Prostate gland (tissue), 2 donors: ENCODE measurements at regions not wholly inside any gene's neighbourhood (a gene's known extent, or its start where the extent isn't known, plus 50 kb on each side); places are given as distances from the start of the nearest gene placed in this dataset.
"Not testable (repeated sequence)": the region's sequence is repeated elsewhere in the genome, so short reads cannot be mapped to it uniquely, and the experiment has no call there.

Source experiments
- DNase-seq: peaks from one replicate; pipeline ENCODE4 v3.0.0-alpha.2; 2019; ENCODE audit warnings: low spot score
- H3K27ac ChIP-seq, 2 donors: fragments of 200-600 bp; sonication (generic); 2 replicates each; pipeline ENCODE4 v1.5.1; 2017 to 2019
- H3K27me3 ChIP-seq: fragments of 200-600 bp; sonication (generic); replicated peaks from 2 replicates; pipeline ENCODE4 v1.5.1; 2019; ENCODE audit not compliant: insufficient read depth
- H3K36me3 ChIP-seq, 2 donors: fragments of 200-600 bp; sonication (generic); 1 replicate in 1 of 2; 2 replicates in 1 of 2; pipeline versions ENCODE4 v1.5.1 to v1.8.1; 2017 to 2019
- H3K4me1 ChIP-seq: fragments of 200-600 bp; sonication (generic); replicated peaks from 2 replicates; pipeline ENCODE4 v1.5.1; 2019
- H3K4me3 ChIP-seq, 2 donors: fragments of 200-600 bp; sonication (generic); 2 replicates each; pipeline ENCODE4 v1.5.1; 2017 to 2019
- H3K9me3 ChIP-seq: fragments of 200-600 bp; sonication (generic); 2 replicates; pipeline ENCODE4 v1.5.1; 2017
- POLR2A ChIP-seq: fragments of 450-650 bp; IDR thresholded peaks from one replicate; pipeline ENCODE4 v1.6.1; 2016; ENCODE audit warnings: antibody characterized with exemption, mild to moderate bottlenecking
- POLR2AphosphoS5 ChIP-seq: sonication (generic); formaldehyde crosslinking; IDR thresholded peaks from one replicate; pipeline ENCODE4 v1.6.1; 2017; ENCODE audit warnings: antibody characterized with exemption
- WGBS: methylation state at CpG from one replicate; pipeline ENCODE4 v1.1.5; 2018; 5-methylcytosine and 5-hydroxymethylcytosine counted together
- intact Hi-C: fragments of 100-400 bp; cut with DNase I; formaldehyde crosslinking; loops from one replicate; pipeline ENCODE4 v1.14.2; 2022
- TF ChIP-seq, protein P1 (sequence below), 4 experiments: fragments of 200-600 bp in 2 of 4; fragments of 450-650 bp in 2 of 4; sonication (generic) in 2 of 4; IDR thresholded peaks; 1 replicate in 3 of 4; 2 replicates in 1 of 4; pipeline ENCODE4 v1.5.1; 2016 to 2019; ENCODE audit warnings: antibody characterized with exemption in 4 of 4, mild to moderate bottlenecking in 2 of 4, moderate library complexity in 2 of 4

DNA sequence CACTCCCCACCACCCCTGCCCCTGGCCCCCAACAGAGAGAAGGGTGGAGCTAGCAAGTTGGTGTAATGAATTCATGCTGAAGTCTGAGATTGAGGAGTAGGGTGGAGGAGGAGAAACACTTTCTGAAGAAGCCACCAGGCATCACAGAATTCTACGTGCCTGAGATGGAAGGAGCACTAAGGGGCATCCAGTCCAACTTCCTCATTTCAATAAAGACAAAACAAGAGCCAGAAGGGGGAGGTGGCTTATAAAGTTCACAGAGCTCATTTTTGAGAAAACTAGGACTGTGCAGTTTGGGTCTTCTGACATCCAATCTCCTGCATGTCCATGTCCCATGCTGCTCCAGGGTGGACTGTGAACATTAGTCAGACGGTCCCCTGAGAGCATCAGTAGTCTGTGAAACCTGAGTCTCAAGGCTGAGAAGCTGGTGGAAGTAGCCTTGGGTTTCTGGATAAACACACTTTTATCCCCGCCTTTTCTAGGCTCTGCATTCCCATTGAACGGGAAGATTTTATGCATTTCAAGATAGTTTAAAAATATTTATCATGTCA is 77.7 kb downstream of the TRIM43 start:
- H3K4me1 ChIP-seq, result no peaks in the 10 kb centered on the region
- 69% methylated on average over 4 of the region's 4 CpGs for WGBS
- H3K4me3 ChIP-seq, result no peak overlapping the region

DNA sequence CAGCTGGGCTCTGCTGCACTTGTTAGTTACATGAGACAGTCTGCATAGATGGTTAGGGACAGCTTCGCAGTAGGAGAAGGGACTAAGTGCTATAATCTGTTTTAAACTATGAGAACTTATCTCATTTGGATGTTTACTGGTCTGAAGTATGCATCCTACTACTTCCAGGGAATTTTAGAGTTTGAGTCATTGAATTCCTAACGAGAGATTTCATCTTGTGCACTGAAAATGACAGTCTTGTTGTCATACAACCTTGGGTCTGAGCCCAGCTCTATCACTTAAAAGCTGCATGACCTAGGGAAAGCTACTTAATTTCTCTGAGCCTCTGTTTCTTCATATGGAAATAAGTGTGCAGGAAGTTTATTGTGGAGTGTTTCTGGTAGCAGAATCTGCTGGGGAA is 78.4 kb downstream of the TRIM43 start:
- Histone ChIP-seq H3K4me1 (no peaks in the 10 kb centered on the region), H3K36me3 (no peaks in the 10 kb centered on the region), H3K9me3 (no peaks in the 10 kb centered on the region), H3K27me3 (no peaks in the 10 kb centered on the region), H3K27ac (no peak overlapping the region), H3K4me3 (no peak overlapping the region)
- intact Hi-C loops, result no loop called here
- DNase-seq, result no peak
- 74% methylated on average over 2 of the region's 2 CpGs for WGBS
- TF ChIP-seq POLR2A (no peak), POLR2AphosphoS5 (no peak)
- TF ChIP-seq, protein P1, sequence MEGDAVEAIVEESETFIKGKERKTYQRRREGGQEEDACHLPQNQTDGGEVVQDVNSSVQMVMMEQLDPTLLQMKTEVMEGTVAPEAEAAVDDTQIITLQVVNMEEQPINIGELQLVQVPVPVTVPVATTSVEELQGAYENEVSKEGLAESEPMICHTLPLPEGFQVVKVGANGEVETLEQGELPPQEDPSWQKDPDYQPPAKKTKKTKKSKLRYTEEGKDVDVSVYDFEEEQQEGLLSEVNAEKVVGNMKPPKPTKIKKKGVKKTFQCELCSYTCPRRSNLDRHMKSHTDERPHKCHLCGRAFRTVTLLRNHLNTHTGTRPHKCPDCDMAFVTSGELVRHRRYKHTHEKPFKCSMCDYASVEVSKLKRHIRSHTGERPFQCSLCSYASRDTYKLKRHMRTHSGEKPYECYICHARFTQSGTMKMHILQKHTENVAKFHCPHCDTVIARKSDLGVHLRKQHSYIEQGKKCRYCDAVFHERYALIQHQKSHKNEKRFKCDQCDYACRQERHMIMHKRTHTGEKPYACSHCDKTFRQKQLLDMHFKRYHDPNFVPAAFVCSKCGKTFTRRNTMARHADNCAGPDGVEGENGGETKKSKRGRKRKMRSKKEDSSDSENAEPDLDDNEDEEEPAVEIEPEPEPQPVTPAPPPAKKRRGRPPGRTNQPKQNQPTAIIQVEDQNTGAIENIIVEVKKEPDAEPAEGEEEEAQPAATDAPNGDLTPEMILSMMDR (IDR thresholded peaks at IDR 0.05), result no peak

More for the DNA sequence above, 77.7 kb downstream of the TRIM43 start:
- Histone ChIP-seq H3K36me3 (no peaks in the 10 kb centered on the region), H3K9me3 (no peaks in the 10 kb centered on the region), H3K27ac (no peak overlapping the region), H3K27me3 (no peaks in the 10 kb centered on the region)
- intact Hi-C loops, result no loop called here
- no peak for DNase-seq
- no peak for TF ChIP-seq POLR2AphosphoS5
- TF ChIP-seq POLR2A, result no peak
- TF ChIP-seq, protein P1 (IDR thresholded peaks at IDR 0.05), result no peak

DNA sequence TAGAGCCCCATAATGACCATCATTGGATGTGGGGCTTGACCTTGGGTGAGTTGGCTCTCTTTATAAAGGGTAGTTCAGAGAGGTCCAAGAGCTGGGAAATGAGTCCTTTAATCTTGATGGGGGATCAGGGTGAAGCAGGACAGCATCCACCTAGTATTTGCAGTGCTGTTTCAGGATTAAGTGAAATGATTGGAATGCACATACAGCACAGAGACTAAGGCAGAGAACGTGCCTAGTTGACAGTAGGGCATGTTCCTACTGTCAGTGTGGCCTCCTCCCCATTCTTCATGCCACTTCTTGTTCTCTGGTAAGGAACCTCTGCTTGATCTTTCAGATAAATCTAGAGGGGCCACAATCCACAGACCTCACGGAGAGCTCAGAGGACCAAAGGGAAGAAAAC is 78.9 kb downstream of the TRIM43 start:
- TF ChIP-seq POLR2A, result no peak
- TF ChIP-seq, protein P1 (IDR thresholded peaks at IDR 0.05), result no peak
- no peak for TF ChIP-seq POLR2AphosphoS5

DNA sequence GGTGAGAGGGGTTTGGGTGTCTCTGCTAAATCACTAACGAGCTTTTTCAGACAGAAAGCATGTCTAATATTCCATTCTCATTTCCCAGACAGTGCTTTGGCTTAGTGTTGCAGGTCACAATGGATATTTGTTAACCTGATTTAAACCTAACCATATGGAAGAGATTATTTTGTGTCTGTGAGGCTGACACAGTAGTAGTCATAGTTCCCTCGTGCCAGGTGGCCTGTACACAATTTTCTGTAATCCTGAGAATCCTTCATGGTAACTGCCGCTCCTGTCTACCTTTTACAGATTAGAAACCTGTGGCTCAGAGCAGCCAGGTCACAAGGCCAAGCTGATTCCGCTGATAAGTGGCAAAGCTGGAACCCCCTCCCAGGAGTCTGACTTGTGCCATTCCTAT is 79.4 kb downstream of the TRIM43 start:
- H3K4me3 ChIP-seq, H3K27me3 ChIP-seq, H3K27ac ChIP-seq, H3K36me3 ChIP-seq, H3K9me3 ChIP-seq, intact Hi-C loops, DNase-seq, H3K4me1 ChIP-seq: not testable (repeated sequence)
- WGBS, result 90% methylated on average over 4 of the region's 4 CpGs

More for the DNA sequence above, 78.9 kb downstream of the TRIM43 start:
- WGBS, result 62% methylated on average over 2 of the region's 2 CpGs
- no peak overlapping the region for H3K27ac ChIP-seq
- no peak for DNase-seq
- no peaks in the 10 kb centered on the region for H3K9me3 ChIP-seq
- H3K4me3 ChIP-seq, result no peak overlapping the region
- no peaks in the 10 kb centered on the region for H3K36me3 ChIP-seq
- H3K4me1 ChIP-seq, result no peaks in the 10 kb centered on the region
- H3K27me3 ChIP-seq, result no peaks in the 10 kb centered on the region
- intact Hi-C loops, result no loop called here

DNA sequence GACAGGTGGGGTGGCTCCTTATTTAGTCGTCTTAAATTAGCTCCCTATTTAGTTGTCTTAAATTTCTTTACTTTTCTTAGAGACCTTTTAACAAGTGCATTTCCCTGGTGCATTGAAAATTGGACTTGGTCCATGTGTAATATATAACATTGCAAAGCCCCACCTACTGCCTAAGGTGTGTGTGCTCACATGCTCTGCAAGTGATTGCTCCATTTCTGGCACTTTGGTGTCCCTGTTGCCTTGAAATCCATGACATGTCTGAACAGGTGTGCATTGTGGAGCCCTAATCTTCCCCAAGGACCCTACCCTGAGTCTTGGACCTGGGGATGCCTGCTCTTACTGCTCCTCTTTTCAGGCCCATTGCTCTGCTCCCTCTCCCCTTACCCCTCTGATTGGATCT is 80.2 kb downstream of the TRIM43 start:
- H3K36me3 ChIP-seq, H3K4me1 ChIP-seq, H3K9me3 ChIP-seq, H3K27ac ChIP-seq, H3K27me3 ChIP-seq, intact Hi-C loops, DNase-seq, H3K4me3 ChIP-seq: not testable (repeated sequence)
- 45% methylated on average over 1 of the region's 1 CpG for WGBS

DNA sequence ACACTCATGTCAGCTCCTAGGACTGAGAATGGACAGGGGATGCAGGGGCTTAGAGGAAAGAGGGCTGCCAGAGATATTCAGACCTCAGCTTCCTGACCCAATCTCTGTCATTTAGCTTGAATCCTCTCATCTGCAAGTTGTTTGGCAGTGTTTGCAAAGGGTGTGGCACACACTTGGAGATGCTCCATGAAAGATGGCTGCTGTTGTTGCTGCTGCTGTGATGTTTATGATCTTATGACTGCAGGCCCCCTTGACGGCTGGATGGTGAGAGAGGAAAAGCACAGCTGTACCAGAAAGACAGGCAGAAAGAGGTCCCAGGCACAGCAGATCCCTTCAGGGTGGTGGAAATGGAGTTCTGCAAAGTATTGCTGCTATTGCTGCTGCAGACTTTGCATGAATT is 80.7 kb downstream of the TRIM43 start:
- intact Hi-C loops, DNase-seq: not testable (repeated sequence)
- WGBS, result 37% methylated on average over 1 of the region's 1 CpG

More for the DNA sequence above, 80.7 kb downstream of the TRIM43 start:
- H3K4me3 ChIP-seq, H3K27ac ChIP-seq, H3K27me3 ChIP-seq, H3K4me1 ChIP-seq, H3K9me3 ChIP-seq, H3K36me3 ChIP-seq: not testable (repeated sequence)
